HL-60 (cell line): ENCODE measurements at regions not wholly inside any gene's neighbourhood (a gene's known extent, or its start where the extent isn't known, plus 50 kb on each side); places are given as distances from the start of the nearest gene placed in this dataset.

Source experiments
- CTCF ChIP-seq: IDR thresholded peaks from one replicate; pipeline ENCODE4 v1.5.1; 2011; ENCODE audit warnings: low read length, control low read depth, inconsistent platforms; ENCODE audit not compliant: insufficient read depth
- POLR2AphosphoS5 ChIP-seq: IDR thresholded peaks from 2 replicates; pipeline ENCODE4 v1.6.1; 2012; ENCODE audit warnings: low read depth
- REST ChIP-seq: IDR thresholded peaks from 2 replicates; pipeline ENCODE4 v1.6.1; 2012; ENCODE audit warnings: low read depth; ENCODE audit not compliant: insufficient replicate concordance
- SPI1 ChIP-seq: IDR thresholded peaks from 2 replicates; pipeline ENCODE4 v1.6.1; 2012; ENCODE audit warnings: low read depth, mild to moderate bottlenecking, borderline replicate concordance

- TF ChIP-seq CTCF (no peak), POLR2AphosphoS5 (no peak), REST (no peak), SPI1 (no peak)
These were observed 1094.8 kb upstream of the PIK3C3 start for GRCh38 chr18:40860189-40860588.
